KMS-11 (cell line): ENCODE measurements at regions not wholly inside any gene's neighbourhood (a gene's known extent, or its start where the extent isn't known, plus 50 kb on each side); places are given as distances from the start of the nearest gene placed in this dataset.

ENCODE experiments used
- H2AFZ ChIP-seq: fragments of 200-600 bp; sonication (generic); 2 replicates; pipeline ENCODE4 v1.6.1; 2016; ENCODE audit warnings: antibody characterized with exemption, mixed run types, low read depth
- H3K27ac ChIP-seq: fragments of 200-600 bp; sonication (generic); 2 replicates; pipeline ENCODE4 v1.6.1; 2016; ENCODE audit warnings: mild to moderate bottlenecking, mixed run types
- H3K27me3 ChIP-seq: fragments of 200-600 bp; sonication (generic); 2 replicates; pipeline ENCODE4 v1.6.1; 2017; ENCODE audit warnings: mild to moderate bottlenecking, low read depth, mixed run types, moderate library complexity; ENCODE audit not compliant: insufficient read depth
- H3K36me3 ChIP-seq: fragments of 200-600 bp; sonication (generic); 2 replicates; pipeline ENCODE4 v1.6.1; 2017; ENCODE audit warnings: mild to moderate bottlenecking, mixed run types; ENCODE audit not compliant: insufficient read depth
- H3K4me1 ChIP-seq: fragments of 200-600 bp; sonication (generic); 2 replicates; pipeline ENCODE4 v1.6.1; 2016; ENCODE audit warnings: mild to moderate bottlenecking, low read depth, mixed run types; ENCODE audit not compliant: poor library complexity, severe bottlenecking
- H3K4me2 ChIP-seq: fragments of 200-600 bp; sonication (generic); 2 replicates; pipeline ENCODE4 v1.7.0; 2016; ENCODE audit warnings: mild to moderate bottlenecking, mixed run types
- H3K4me3 ChIP-seq: fragments of 200-600 bp; sonication (generic); IDR thresholded peaks from 2 replicates; pipeline ENCODE4 v1.6.1; 2017; ENCODE audit warnings: low read depth, low read length, mixed read lengths; ENCODE audit not compliant: insufficient read depth
- H3K79me2 ChIP-seq: fragments of 200-600 bp; sonication (generic); 2 replicates; pipeline ENCODE4 v1.6.1; 2016; ENCODE audit warnings: low read depth, mixed run types; ENCODE audit not compliant: insufficient read depth
- H3K9ac ChIP-seq: fragments of 200-600 bp; sonication (generic); 2 replicates; pipeline ENCODE4 v1.6.1; 2016; ENCODE audit warnings: mild to moderate bottlenecking, mixed run types
- H4K20me1 ChIP-seq: fragments of 200-600 bp; sonication (generic); 2 replicates; pipeline ENCODE4 v1.6.1; 2016; ENCODE audit warnings: mild to moderate bottlenecking, mixed run types; ENCODE audit not compliant: insufficient read depth
- CTCF ChIP-seq: fragments of 200-600 bp; sonication (generic); conservative IDR thresholded peaks from 2 replicates; pipeline ENCODE4 v1.6.1; 2017; ENCODE audit warnings: low read depth, mild to moderate bottlenecking, antibody characterized with exemption, low read length, moderate library complexity, mixed read lengths

GRCh38 chr5:135628771-135629563 is 50.2 kb upstream of the CXCL14 start:
- no peak overlapping the region for H3K4me3 ChIP-seq
- no peaks in the 10 kb centered on the region for H3K36me3 ChIP-seq
- no peak for TF ChIP-seq CTCF
- no peaks in the 10 kb centered on the region for H3K4me1 ChIP-seq
- H4K20me1 ChIP-seq = no peaks in the 10 kb centered on the region
- no peaks in the 10 kb centered on the region for H3K79me2 ChIP-seq
- no peak overlapping the region for H3K4me2 ChIP-seq
- no peak overlapping the region for H2AFZ ChIP-seq
- no peak overlapping the region for H3K9ac ChIP-seq
- H3K27ac ChIP-seq = no peak overlapping the region
- no peaks in the 10 kb centered on the region for H3K27me3 ChIP-seq
